ENCODE measurements at regions not wholly inside any gene's neighbourhood (a gene's known extent, or its start where the extent isn't known, plus 50 kb on each side); places are given as distances from the start of the nearest gene placed in this dataset.

DNA sequence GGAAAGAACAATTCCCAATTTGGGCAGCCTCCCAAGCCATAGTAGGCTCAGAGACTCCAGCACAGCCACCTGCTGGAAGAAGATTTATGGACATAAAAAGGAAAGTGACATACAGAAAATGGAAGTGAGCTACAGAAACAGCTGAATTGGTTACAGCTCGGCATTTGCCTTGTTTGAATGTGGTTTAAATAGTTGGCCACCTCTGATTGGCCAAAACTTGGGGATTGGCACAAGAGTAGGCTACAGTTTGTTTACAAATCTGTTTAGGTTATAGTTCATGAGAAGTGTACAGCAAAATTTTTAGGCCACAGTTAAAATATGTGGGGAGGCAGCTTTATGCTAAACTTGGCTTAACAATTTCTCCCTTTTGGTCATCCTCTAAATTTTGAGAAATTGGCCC is 150.4 kb downstream of the MAGEC1 start:
- TF ChIP-seq CHD2 (IDR thresholded peaks at IDR 0.05; ENCODE audit: low read length, partially characterized antibody) = no peak
- TF ChIP-seq, protein P1, sequence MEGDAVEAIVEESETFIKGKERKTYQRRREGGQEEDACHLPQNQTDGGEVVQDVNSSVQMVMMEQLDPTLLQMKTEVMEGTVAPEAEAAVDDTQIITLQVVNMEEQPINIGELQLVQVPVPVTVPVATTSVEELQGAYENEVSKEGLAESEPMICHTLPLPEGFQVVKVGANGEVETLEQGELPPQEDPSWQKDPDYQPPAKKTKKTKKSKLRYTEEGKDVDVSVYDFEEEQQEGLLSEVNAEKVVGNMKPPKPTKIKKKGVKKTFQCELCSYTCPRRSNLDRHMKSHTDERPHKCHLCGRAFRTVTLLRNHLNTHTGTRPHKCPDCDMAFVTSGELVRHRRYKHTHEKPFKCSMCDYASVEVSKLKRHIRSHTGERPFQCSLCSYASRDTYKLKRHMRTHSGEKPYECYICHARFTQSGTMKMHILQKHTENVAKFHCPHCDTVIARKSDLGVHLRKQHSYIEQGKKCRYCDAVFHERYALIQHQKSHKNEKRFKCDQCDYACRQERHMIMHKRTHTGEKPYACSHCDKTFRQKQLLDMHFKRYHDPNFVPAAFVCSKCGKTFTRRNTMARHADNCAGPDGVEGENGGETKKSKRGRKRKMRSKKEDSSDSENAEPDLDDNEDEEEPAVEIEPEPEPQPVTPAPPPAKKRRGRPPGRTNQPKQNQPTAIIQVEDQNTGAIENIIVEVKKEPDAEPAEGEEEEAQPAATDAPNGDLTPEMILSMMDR (IDR thresholded peaks at IDR 0.05) = no peak
- no peak for TF ChIP-seq BHLHE40 (IDR thresholded peaks at IDR 0.05; ENCODE audit: low read depth, low read length)
- no peak for TF ChIP-seq CEBPB (IDR thresholded peaks at IDR 0.05)
- no peak for TF ChIP-seq SREBF2 (IDR thresholded peaks at IDR 0.05)
- no peak for TF ChIP-seq POLR2A (IDR thresholded peaks at IDR 0.05; ENCODE audit: low read length)
- no peak for TF ChIP-seq MYC (IDR thresholded peaks at IDR 0.05; ENCODE audit: borderline replicate concordance, low read length)

All from A549 (cell line).